ENCODE measurements at regions not wholly inside any gene's neighbourhood (a gene's known extent, or its start where the extent isn't known, plus 50 kb on each side); places are given as distances from the start of the nearest gene placed in this dataset.
"Not testable (repeated sequence)": the region's sequence is repeated elsewhere in the genome, so short reads cannot be mapped to it uniquely, and the experiment has no call there.

GRCh38 chr4:116223040-116223732 is 862.2 kb downstream of the TRAM1L1 start:
- H3K4me3 Mint-ChIP-seq, result no peak overlapping the region
- DNase-seq (ENCODE audit: low spot score in 2 of 2), result no peak

GRCh38 chr4:116217781-116218180 is 867.6 kb downstream of the TRAM1L1 start:
- Mint-ChIP-seq H3K4me1 (no peaks in the 10 kb centered on the region), H3K27ac (no peak overlapping the region), H3K9me3 (peaks cover 8% of the 10 kb centered on the region), H3K4me3 (no peak overlapping the region), H3K36me3 (no peaks in the 10 kb centered on the region)
- ATAC-seq (no peak), DNase-seq (ENCODE audit: low spot score in 2 of 2) (no peak)

More at GRCh38 chr4:116223040-116223732, 862.2 kb downstream of the TRAM1L1 start:
- Mint-ChIP-seq H3K36me3 (no peaks in the 10 kb centered on the region), H3K9me3 (peaks cover 9% of the 10 kb centered on the region), H3K27ac (no peak overlapping the region), H3K4me1 (no peaks in the 10 kb centered on the region)
- no peak for ATAC-seq

GRCh38 chr4:116215622-116216021 is 869.8 kb downstream of the TRAM1L1 start:
- peaks cover 3% of the 10 kb centered on the region for H3K9me3 Mint-ChIP-seq
- no peaks in the 10 kb centered on the region for H3K36me3 Mint-ChIP-seq
- H3K4me3 Mint-ChIP-seq, result no peak overlapping the region
- no peaks in the 10 kb centered on the region for H3K4me1 Mint-ChIP-seq
- H3K27ac Mint-ChIP-seq, result no peak overlapping the region
- no peak for ATAC-seq
- DNase-seq (ENCODE audit: low spot score in 2 of 2), result no peak

- ATAC-seq, result no peak
- no peak for DNase-seq (ENCODE audit: low spot score in 2 of 2)
- Mint-ChIP-seq H3K27ac (no peak overlapping the region), H3K4me3 (no peak overlapping the region), H3K36me3 (no peaks in the 10 kb centered on the region), H3K4me1 (no peaks in the 10 kb centered on the region), H3K9me3 (peaks cover 6% of the 10 kb centered on the region)
These were observed 882.9 kb downstream of the TRAM1L1 start for GRCh38 chr4:116202524-116202923.

- ATAC-seq (no peak), DNase-seq (ENCODE audit: low spot score in 2 of 2) (no peak)
- no peaks in the 10 kb centered on the region for H3K9me3 Mint-ChIP-seq
- no peak overlapping the region for H3K4me3 Mint-ChIP-seq
- H3K4me1 Mint-ChIP-seq, result no peaks in the 10 kb centered on the region
- H3K36me3 Mint-ChIP-seq, result no peaks in the 10 kb centered on the region
- no peak overlapping the region for H3K27ac Mint-ChIP-seq
These were observed 888.0 kb downstream of the TRAM1L1 start for GRCh38 chr4:116197317-116197809.

- Mint-ChIP-seq H3K27ac (no peak overlapping the region), H3K4me3 (no peak overlapping the region), H3K36me3 (no peaks in the 10 kb centered on the region), H3K9me3 (peaks cover 7% of the 10 kb centered on the region), H3K4me1 (no peaks in the 10 kb centered on the region)
- DNase-seq (ENCODE audit: low spot score in 2 of 2), result no peak
- no peak for ATAC-seq
These were observed 902.1 kb downstream of the TRAM1L1 start for GRCh38 chr4:116183241-116183640.

- Mint-ChIP-seq H3K9me3 (peaks cover 10% of the 10 kb centered on the region), H3K36me3 (no peaks in the 10 kb centered on the region)
- DNase-seq (ENCODE audit: low spot score in 2 of 2), result no peak
These were observed 905.2 kb downstream of the TRAM1L1 start for GRCh38 chr4:116180157-116180601.

GRCh38 chr4:116151371-116151770 is 934.0 kb downstream of the TRAM1L1 start:
- H3K9me3 Mint-ChIP-seq; ATAC-seq; H3K36me3 Mint-ChIP-seq; DNase-seq (ENCODE audit: low spot score in 2 of 2); H3K27ac Mint-ChIP-seq; H3K4me1 Mint-ChIP-seq; H3K4me3 Mint-ChIP-seq: not testable (repeated sequence)

More at GRCh38 chr4:116180157-116180601, 905.2 kb downstream of the TRAM1L1 start:
- Mint-ChIP-seq H3K4me3 (no peak overlapping the region), H3K4me1 (no peaks in the 10 kb centered on the region), H3K27ac (no peak overlapping the region)
- no peak for ATAC-seq

GRCh38 chr4:116150152-116150551 is 935.2 kb downstream of the TRAM1L1 start:
- H3K9me3 Mint-ChIP-seq, result peaks cover 11% of the 10 kb centered on the region
- DNase-seq (ENCODE audit: low spot score in 2 of 2) (no peak), ATAC-seq (no peak)
- no peaks in the 10 kb centered on the region for H3K4me1 Mint-ChIP-seq
- H3K4me3 Mint-ChIP-seq, result no peak overlapping the region
- H3K36me3 Mint-ChIP-seq, result no peaks in the 10 kb centered on the region
- no peak overlapping the region for H3K27ac Mint-ChIP-seq

GRCh38 chr4:116143198-116143597 is 942.2 kb downstream of the TRAM1L1 start:
- H3K4me3 Mint-ChIP-seq, result no peak overlapping the region
- no peak for ATAC-seq
- H3K27ac Mint-ChIP-seq, result no peak overlapping the region
- peaks cover 9% of the 10 kb centered on the region for H3K9me3 Mint-ChIP-seq
- no peak for DNase-seq (ENCODE audit: low spot score in 2 of 2)
- H3K4me1 Mint-ChIP-seq, result no peaks in the 10 kb centered on the region
- H3K36me3 Mint-ChIP-seq, result no peaks in the 10 kb centered on the region

- no peaks in the 10 kb centered on the region for H3K4me1 Mint-ChIP-seq
- H3K36me3 Mint-ChIP-seq, result no peaks in the 10 kb centered on the region
- H3K9me3 Mint-ChIP-seq, result peaks cover 12% of the 10 kb centered on the region
- ATAC-seq (no peak), DNase-seq (ENCODE audit: low spot score in 2 of 2) (no peak)
- H3K4me3 Mint-ChIP-seq, result no peak overlapping the region
- H3K27ac Mint-ChIP-seq, result no peak overlapping the region
These were observed 952.4 kb downstream of the TRAM1L1 start for GRCh38 chr4:116132946-116133345.

- Mint-ChIP-seq H3K4me1 (no peaks in the 10 kb centered on the region), H3K9me3 (peaks cover 12% of the 10 kb centered on the region), H3K27ac (no peak overlapping the region), H3K4me3 (no peak overlapping the region), H3K36me3 (no peaks in the 10 kb centered on the region)
- DNase-seq (ENCODE audit: low spot score in 2 of 2) (no peak), ATAC-seq (no peak)
These were observed 958.6 kb downstream of the TRAM1L1 start for GRCh38 chr4:116126794-116127193.

- ATAC-seq, result no peak
- H3K36me3 Mint-ChIP-seq, result no peaks in the 10 kb centered on the region
- H3K9me3 Mint-ChIP-seq, result peaks cover 5% of the 10 kb centered on the region
- no peak overlapping the region for H3K4me3 Mint-ChIP-seq
- H3K4me1 Mint-ChIP-seq, result no peaks in the 10 kb centered on the region
- H3K27ac Mint-ChIP-seq, result no peak overlapping the region
- DNase-seq (ENCODE audit: low spot score in 2 of 2), result no peak
These were observed 963.3 kb downstream of the TRAM1L1 start for GRCh38 chr4:116122124-116122523.

GRCh38 chr4:116118221-116118620 is 967.2 kb downstream of the TRAM1L1 start:
- H3K9me3 Mint-ChIP-seq, result peaks cover 11% of the 10 kb centered on the region
- H3K27ac Mint-ChIP-seq, result no peak overlapping the region
- H3K36me3 Mint-ChIP-seq, result no peaks in the 10 kb centered on the region
- ATAC-seq, result no peak
- H3K4me1 Mint-ChIP-seq, result no peaks in the 10 kb centered on the region
- no peak overlapping the region for H3K4me3 Mint-ChIP-seq
- DNase-seq (ENCODE audit: low spot score in 2 of 2), result no peak

- not testable (repeated sequence) for ATAC-seq
These were observed 972.5 kb downstream of the TRAM1L1 start for GRCh38 chr4:116112861-116113260.

GRCh38 chr4:116110713-116111112 is 974.7 kb downstream of the TRAM1L1 start:
- peaks cover 4% of the 10 kb centered on the region for H3K9me3 Mint-ChIP-seq
- ATAC-seq (no peak), DNase-seq (ENCODE audit: low spot score in 2 of 2) (no peak)
- H3K4me1 Mint-ChIP-seq, result no peaks in the 10 kb centered on the region
- H3K27ac Mint-ChIP-seq, result no peak overlapping the region
- no peaks in the 10 kb centered on the region for H3K36me3 Mint-ChIP-seq
- no peak overlapping the region for H3K4me3 Mint-ChIP-seq

More at GRCh38 chr4:116112861-116113260, 972.5 kb downstream of the TRAM1L1 start:
- not testable (repeated sequence) for H3K9me3 Mint-ChIP-seq; H3K36me3 Mint-ChIP-seq; H3K27ac Mint-ChIP-seq; H3K4me3 Mint-ChIP-seq; DNase-seq (ENCODE audit: low spot score in 2 of 2); H3K4me1 Mint-ChIP-seq

All from stimulated activated effector memory CD8-positive, alpha-beta T cell treated with anti-CD3 and anti-CD28 coated beads, Interleukin-12 subunit alpha, Interleukin-12 subunit beta, amount 100 ng/mL, for 72 hours (primary cell).